ENCODE measurements at regions not wholly inside any gene's neighbourhood (a gene's known extent, or its start where the extent isn't known, plus 50 kb on each side); places are given as distances from the start of the nearest gene placed in this dataset.

DNA sequence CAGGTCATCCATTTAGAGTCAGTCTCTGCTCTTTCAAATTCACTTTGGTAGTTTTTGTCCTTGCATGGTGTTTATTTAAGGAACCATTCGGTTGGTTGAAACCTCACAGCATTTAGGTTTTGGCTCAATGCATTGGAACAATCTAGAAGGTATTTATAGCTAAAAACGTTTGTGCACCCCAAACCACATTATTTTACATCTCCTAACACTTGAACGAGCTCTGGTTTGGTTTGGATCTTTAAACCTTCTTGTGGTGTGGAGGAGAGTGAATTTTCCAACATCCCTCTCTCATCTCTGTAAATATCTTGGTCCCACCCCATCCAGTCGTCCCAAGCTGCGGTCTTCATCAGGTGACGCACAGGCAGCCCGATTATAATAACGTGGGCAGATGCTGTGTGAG is 287.9 kb downstream of the LPIN1 start:
- Histone ChIP-seq H3K36me3 (no peaks in the 10 kb centered on the region), H3K4me3 (no peak overlapping the region), H3K27me3 (no peaks in the 10 kb centered on the region), H3K27ac (no peak overlapping the region), H3K9me3 (no peaks in the 10 kb centered on the region), H3K4me1 (no peaks in the 10 kb centered on the region)
- no peak for TF ChIP-seq POLR2A (IDR thresholded peaks at IDR 0.05)
- TF ChIP-seq, protein P1, sequence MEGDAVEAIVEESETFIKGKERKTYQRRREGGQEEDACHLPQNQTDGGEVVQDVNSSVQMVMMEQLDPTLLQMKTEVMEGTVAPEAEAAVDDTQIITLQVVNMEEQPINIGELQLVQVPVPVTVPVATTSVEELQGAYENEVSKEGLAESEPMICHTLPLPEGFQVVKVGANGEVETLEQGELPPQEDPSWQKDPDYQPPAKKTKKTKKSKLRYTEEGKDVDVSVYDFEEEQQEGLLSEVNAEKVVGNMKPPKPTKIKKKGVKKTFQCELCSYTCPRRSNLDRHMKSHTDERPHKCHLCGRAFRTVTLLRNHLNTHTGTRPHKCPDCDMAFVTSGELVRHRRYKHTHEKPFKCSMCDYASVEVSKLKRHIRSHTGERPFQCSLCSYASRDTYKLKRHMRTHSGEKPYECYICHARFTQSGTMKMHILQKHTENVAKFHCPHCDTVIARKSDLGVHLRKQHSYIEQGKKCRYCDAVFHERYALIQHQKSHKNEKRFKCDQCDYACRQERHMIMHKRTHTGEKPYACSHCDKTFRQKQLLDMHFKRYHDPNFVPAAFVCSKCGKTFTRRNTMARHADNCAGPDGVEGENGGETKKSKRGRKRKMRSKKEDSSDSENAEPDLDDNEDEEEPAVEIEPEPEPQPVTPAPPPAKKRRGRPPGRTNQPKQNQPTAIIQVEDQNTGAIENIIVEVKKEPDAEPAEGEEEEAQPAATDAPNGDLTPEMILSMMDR (IDR thresholded peaks at IDR 0.05): no peak
- intact Hi-C loops (cut with DNase I): no loop called here
- ATAC-seq (no peak), DNase-seq (no peak)
- 61% methylated on average over 8 of the region's 8 CpGs for WGBS (ENCODE audit: insufficient coverage, low coverage, low lambda C conversion rate, missing lambda C conversion rate)

DNA sequence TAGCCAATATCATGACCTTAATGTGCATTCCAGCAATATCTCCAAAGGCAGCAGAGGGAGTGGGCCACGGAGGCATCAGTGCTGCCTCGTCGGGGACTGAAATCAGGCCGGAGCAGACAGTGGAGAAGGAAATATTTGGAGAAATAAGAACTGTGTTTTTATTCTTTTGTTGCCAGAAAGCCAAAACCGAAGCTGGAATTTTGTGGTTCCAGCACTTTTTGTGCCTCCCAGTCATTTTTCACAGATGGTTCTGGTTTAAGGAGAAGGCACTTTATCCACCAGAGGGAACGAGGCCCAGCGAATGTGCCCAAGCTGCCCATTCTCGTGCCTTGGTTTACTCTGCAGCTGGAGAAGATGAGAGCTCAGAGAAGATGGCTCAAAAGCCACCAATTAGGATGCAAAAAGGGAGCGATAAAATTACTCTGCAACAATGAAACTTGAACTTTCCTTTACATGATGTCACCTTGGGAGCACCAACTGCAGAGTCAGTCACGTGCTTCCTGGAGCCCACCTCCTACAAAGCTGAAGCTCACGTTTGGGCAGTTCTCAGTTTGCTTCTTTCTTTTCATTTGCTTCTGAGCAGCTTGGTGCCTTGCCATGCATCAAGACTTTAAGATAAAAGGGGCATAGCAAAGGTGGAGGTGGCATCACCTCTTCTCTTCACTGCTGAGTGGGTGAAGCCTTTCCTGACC is 288.7 kb downstream of the LPIN1 start:
- no peak for DNase-seq
- Histone ChIP-seq H3K27ac (no peak overlapping the region), H3K4me1 (no peaks in the 10 kb centered on the region), H3K27me3 (no peaks in the 10 kb centered on the region), H3K9me3 (no peaks in the 10 kb centered on the region), H3K36me3 (no peaks in the 10 kb centered on the region), H3K4me3 (no peak overlapping the region)
- intact Hi-C loops (cut with DNase I): no loop called here
- no peak for TF ChIP-seq POLR2A (IDR thresholded peaks at IDR 0.05)
- TF ChIP-seq, protein P1 (IDR thresholded peaks at IDR 0.05): no peak
- 63% methylated on average over 7 of the region's 11 CpGs for WGBS (ENCODE audit: insufficient coverage, low coverage, low lambda C conversion rate, missing lambda C conversion rate)
- ATAC-seq: no peak

DNA sequence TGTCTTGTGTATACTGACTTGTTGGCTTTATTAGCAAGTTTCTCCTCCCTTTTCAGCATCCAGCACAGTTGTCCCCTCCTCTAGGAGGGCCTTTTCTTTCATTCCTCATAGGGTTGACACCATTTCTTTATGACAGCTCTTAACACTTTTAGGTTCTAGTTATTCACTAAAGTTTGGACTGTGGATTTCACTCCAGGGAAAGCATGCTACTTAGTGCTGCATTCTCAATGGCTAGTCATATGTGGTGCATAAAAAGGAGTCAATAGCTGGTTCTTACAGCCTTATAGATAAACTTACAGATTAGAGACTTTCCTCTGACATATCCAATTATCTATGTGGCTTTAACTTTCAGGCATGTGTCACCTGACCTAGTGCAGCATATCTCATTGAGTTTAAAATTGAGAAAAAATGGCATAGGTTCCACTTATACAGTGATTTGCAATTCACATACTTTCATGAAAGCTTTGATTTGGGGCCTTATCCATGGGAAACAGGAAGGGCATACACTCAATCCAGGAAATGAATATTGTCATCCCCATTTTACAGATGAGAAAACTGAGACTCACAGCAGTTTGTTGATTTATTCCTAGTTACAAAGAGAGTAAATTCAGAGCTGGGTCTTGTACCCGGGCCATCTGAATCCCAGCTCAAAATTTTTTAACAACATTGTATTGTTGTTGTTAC is 289.7 kb downstream of the LPIN1 start:
- 82% methylated on average over 1 of the region's 1 CpG for WGBS (ENCODE audit: insufficient coverage, low coverage, low lambda C conversion rate, missing lambda C conversion rate)
- Histone ChIP-seq H3K27ac (no peak overlapping the region), H3K4me1 (no peaks in the 10 kb centered on the region), H3K27me3 (no peaks in the 10 kb centered on the region), H3K36me3 (no peaks in the 10 kb centered on the region), H3K4me3 (no peak overlapping the region), H3K9me3 (no peaks in the 10 kb centered on the region)
- intact Hi-C loops (cut with DNase I): no loop called here
- TF ChIP-seq POLR2A (IDR thresholded peaks at IDR 0.05): no peak
- TF ChIP-seq, protein P1 (IDR thresholded peaks at IDR 0.05): no peak
- no peak for ATAC-seq
- no peak for DNase-seq

DNA sequence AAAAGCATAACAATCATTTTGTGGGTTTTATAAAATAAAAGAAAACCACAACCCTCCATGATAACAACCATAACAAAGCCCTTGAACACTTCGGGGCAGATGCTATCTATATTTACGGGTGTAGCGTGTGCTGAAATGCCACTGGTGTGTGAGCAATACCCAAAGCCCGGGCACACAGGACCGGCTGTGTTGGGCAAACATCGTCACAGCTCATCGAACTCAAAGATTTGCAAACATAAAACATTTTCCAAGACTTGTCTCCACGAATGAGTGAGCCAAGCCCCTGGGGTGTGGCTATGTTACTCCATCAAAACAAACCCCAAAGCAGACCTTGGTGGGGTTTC is 290.2 kb downstream of the LPIN1 start:
- TF ChIP-seq POLR2A (IDR thresholded peaks at IDR 0.05): no peak
- TF ChIP-seq, protein P1 (IDR thresholded peaks at IDR 0.05): no peak
- H3K27me3 ChIP-seq: no peaks in the 10 kb centered on the region
- no peak for ATAC-seq
- no peaks in the 10 kb centered on the region for H3K9me3 ChIP-seq
- DNase-seq: no peak
- intact Hi-C loops (cut with DNase I): no loop called here
- no peaks in the 10 kb centered on the region for H3K36me3 ChIP-seq
- H3K4me3 ChIP-seq: no peak overlapping the region
- no peaks in the 10 kb centered on the region for H3K4me1 ChIP-seq
- 68% methylated on average over 8 of the region's 8 CpGs for WGBS (ENCODE audit: insufficient coverage, low coverage, low lambda C conversion rate, missing lambda C conversion rate)
- no peak overlapping the region for H3K27ac ChIP-seq

Data from right lobe of liver (tissue), 6 donors.